Activated B cell treated with CpG ODN at 0.5 μM for 24 hours (primary cell): ENCODE measurements at regions not wholly inside any gene's neighbourhood (a gene's known extent, or its start where the extent isn't known, plus 50 kb on each side); places are given as distances from the start of the nearest gene placed in this dataset.

Experiments used
- ATAC-seq: fragments of 200-7000 bp; cut with Tn5 transposase; one replicate; pipeline ENCODE4 v1.10.0; 2021; ENCODE audit warnings: low read depth, mild to moderate bottlenecking, moderate library complexity
- CTCF ChIA-PET: fragments of 350-600 bp; sonication (Branson Sonifier 250); formaldehyde crosslinking; loops from one replicate; lab custom pipeline; 2021; ENCODE audit warnings: antibody characterized with exemption; lab: Charles Lee
- POLR2A ChIA-PET: fragments of 350-600 bp; sonication (Branson Sonifier 250); formaldehyde crosslinking; loops from one replicate; lab custom pipeline; 2021; ENCODE audit warnings: antibody characterized with exemption; lab: Charles Lee
- DNase-seq: peaks from one replicate; pipeline ENCODE4 v3.0.0; 2022
- H3K27ac Mint-ChIP-seq: one replicate; pipeline ENCODE4 v1.8.0; 2020; ENCODE audit warnings: mixed read lengths
- H3K27me3 Mint-ChIP-seq: one replicate; pipeline ENCODE4 v1.8.0; 2021; ENCODE audit warnings: mixed read lengths
- H3K36me3 Mint-ChIP-seq: one replicate; pipeline ENCODE4 v1.8.0; 2021; ENCODE audit warnings: low read depth, mixed read lengths
- H3K4me1 Mint-ChIP-seq: one replicate; pipeline ENCODE4 v1.8.0; 2021; ENCODE audit warnings: mixed read lengths
- H3K4me3 Mint-ChIP-seq: one replicate; pipeline ENCODE4 v1.8.0; 2020; ENCODE audit warnings: mild to moderate bottlenecking, mixed read lengths
- H3K9me3 Mint-ChIP-seq: one replicate; pipeline ENCODE4 v1.8.0; 2020; ENCODE audit warnings: mixed read lengths
- CTCF ChIP-seq: fragments of 200-600 bp; IDR thresholded peaks from one replicate; pipeline ENCODE4 v1.8.0; 2022; ENCODE audit warnings: antibody characterized with exemption, mild to moderate bottlenecking
- intact Hi-C: fragments of 100-400 bp; cut with micrococcal nuclease; formaldehyde crosslinking; loops from one replicate; pipeline ENCODE4 v1.15.1; 2024

- CTCF ChIA-PET: no interaction called here
- H3K4me1 Mint-ChIP-seq: peaks cover 47% of the 10 kb centered on the region
- ATAC-seq (no peak), DNase-seq (no peak)
- no peak overlapping the region for H3K4me3 Mint-ChIP-seq
- TF ChIP-seq CTCF: no peak
- no peak overlapping the region for H3K27ac Mint-ChIP-seq
- intact Hi-C loops: no loop called here
- H3K9me3 Mint-ChIP-seq: no peaks in the 10 kb centered on the region
- POLR2A ChIA-PET: no interaction called here
- no peaks in the 10 kb centered on the region for H3K36me3 Mint-ChIP-seq
- no peaks in the 10 kb centered on the region for H3K27me3 Mint-ChIP-seq
Measured at GRCh38 chr3:193836511-193836910, 243.5 kb downstream of the OPA1 start.

GRCh38 chr3:193836918-193837317 lies 243.9 kb downstream of the OPA1 start:
- H3K4me1 Mint-ChIP-seq: peaks cover 47% of the 10 kb centered on the region
- H3K4me3 Mint-ChIP-seq: no peak overlapping the region
- no peaks in the 10 kb centered on the region for H3K36me3 Mint-ChIP-seq
- CTCF ChIA-PET: no interaction called here
- H3K27me3 Mint-ChIP-seq: no peaks in the 10 kb centered on the region
- DNase-seq: no peak
- no peak for ATAC-seq
- H3K27ac Mint-ChIP-seq: no peak overlapping the region
- intact Hi-C loops: no loop called here
- TF ChIP-seq CTCF: no peak
- no peaks in the 10 kb centered on the region for H3K9me3 Mint-ChIP-seq
- POLR2A ChIA-PET: no interaction called here

- no peak for TF ChIP-seq CTCF
- Mint-ChIP-seq H3K27ac (no peak overlapping the region), H3K9me3 (no peaks in the 10 kb centered on the region), H3K4me3 (no peak overlapping the region), H3K36me3 (no peaks in the 10 kb centered on the region), H3K4me1 (peaks cover 47% of the 10 kb centered on the region), H3K27me3 (no peaks in the 10 kb centered on the region)
- DNase-seq (no peak), ATAC-seq (no peak)
- ChIA-PET CTCF (no interaction called here), POLR2A (no interaction called here)
- intact Hi-C loops: no loop called here
Measured at GRCh38 chr3:193837347-193837827, 244.4 kb downstream of the OPA1 start.

GRCh38 chr3:193840111-193840641 lies 247.2 kb downstream of the OPA1 start:
- H3K36me3 Mint-ChIP-seq: no peaks in the 10 kb centered on the region
- intact Hi-C loops: no loop called here
- H3K4me1 Mint-ChIP-seq: peaks cover 39% of the 10 kb centered on the region
- H3K4me3 Mint-ChIP-seq: no peak overlapping the region
- TF ChIP-seq CTCF: no peak
- H3K27ac Mint-ChIP-seq: no peak overlapping the region
- no peaks in the 10 kb centered on the region for H3K9me3 Mint-ChIP-seq
- CTCF ChIA-PET: no interaction called here
- ATAC-seq: no peak
- POLR2A ChIA-PET: interaction anchor here (0.6 kb wide), 1 partner anchor 1135 kb away, joined by 5 read pairs; no protein-coding TSS in a partner anchor
- H3K27me3 Mint-ChIP-seq: no peaks in the 10 kb centered on the region
- no peak for DNase-seq

- ATAC-seq: no peak
- no peak overlapping the region for H3K4me3 Mint-ChIP-seq
- H3K27ac Mint-ChIP-seq: peak overlapping the region; percentile 81
Measured at GRCh38 chr3:193841581-193841980, 248.6 kb downstream of the OPA1 start.

More at GRCh38 chr3:193841581-193841980, 248.6 kb downstream of the OPA1 start:
- Mint-ChIP-seq H3K27me3 (no peaks in the 10 kb centered on the region), H3K9me3 (no peaks in the 10 kb centered on the region), H3K4me1 (peaks cover 42% of the 10 kb centered on the region), H3K36me3 (no peaks in the 10 kb centered on the region)
- intact Hi-C loops: no loop called here
- ChIA-PET CTCF (interaction anchor here (0.9 kb wide), 1 partner anchor 260 kb away, joined by 4 read pairs; no protein-coding TSS in a partner anchor), POLR2A (interaction anchor here (0.6 to 1.2 kb wide), 8 partner anchors 9 to 848 kb away, joined by 3 to 6 read pairs (median 4); partner anchors contain the start of gene HES1)
- DNase-seq: no peak
- TF ChIP-seq CTCF: no peak
